Keratinocyte (primary cell): ENCODE measurements at regions not wholly inside any gene's neighbourhood (a gene's known extent, or its start where the extent isn't known, plus 50 kb on each side); places are given as distances from the start of the nearest gene placed in this dataset.

Experiments
- EZH2 ChIP-seq: IDR thresholded peaks from one replicate; pipeline ENCODE4 v1.6.1; 2012; ENCODE audit warnings: inconsistent platforms, mild to moderate bottlenecking, low read length, moderate library complexity
- TF ChIP-seq, protein P1 (sequence below), 3 experiments: IDR thresholded peaks in 1 of 3; conservative IDR thresholded peaks in 1 of 3; optimal IDR thresholded peaks in 1 of 3; 2 replicates in 2 of 3; 3 replicates in 1 of 3; pipeline versions ENCODE3 to v1.5.1; 2011; ENCODE audit warnings: low read length in 3 of 3, mild to moderate bottlenecking in 3 of 3, moderate library complexity in 2 of 3, control low read depth in 1 of 3, inconsistent platforms in 1 of 3; ENCODE audit not compliant: insufficient read depth in 2 of 3; ENCODE audit errors: extremely low read depth in 1 of 3

DNA sequence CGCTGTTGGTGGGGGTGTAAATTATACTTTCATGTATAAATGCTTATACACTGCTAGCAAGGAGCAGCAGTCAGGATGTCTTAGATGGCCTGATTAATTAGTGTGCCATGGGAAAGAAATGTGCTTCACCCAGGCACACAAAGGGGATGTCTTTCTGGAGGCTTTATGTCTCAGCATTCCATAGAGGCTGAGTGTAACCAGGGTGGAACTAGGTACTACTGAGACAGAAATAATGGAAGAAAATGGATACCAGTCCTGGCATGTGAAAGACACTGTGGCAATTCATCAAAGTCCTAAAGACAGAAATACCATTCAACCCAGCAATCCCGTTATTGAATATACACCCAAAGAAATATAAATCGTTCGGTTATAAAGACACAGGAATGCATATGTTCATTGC is 52.5 kb downstream of the PF4 start:
- TF ChIP-seq EZH2, result no peak
- TF ChIP-seq, protein P1, sequence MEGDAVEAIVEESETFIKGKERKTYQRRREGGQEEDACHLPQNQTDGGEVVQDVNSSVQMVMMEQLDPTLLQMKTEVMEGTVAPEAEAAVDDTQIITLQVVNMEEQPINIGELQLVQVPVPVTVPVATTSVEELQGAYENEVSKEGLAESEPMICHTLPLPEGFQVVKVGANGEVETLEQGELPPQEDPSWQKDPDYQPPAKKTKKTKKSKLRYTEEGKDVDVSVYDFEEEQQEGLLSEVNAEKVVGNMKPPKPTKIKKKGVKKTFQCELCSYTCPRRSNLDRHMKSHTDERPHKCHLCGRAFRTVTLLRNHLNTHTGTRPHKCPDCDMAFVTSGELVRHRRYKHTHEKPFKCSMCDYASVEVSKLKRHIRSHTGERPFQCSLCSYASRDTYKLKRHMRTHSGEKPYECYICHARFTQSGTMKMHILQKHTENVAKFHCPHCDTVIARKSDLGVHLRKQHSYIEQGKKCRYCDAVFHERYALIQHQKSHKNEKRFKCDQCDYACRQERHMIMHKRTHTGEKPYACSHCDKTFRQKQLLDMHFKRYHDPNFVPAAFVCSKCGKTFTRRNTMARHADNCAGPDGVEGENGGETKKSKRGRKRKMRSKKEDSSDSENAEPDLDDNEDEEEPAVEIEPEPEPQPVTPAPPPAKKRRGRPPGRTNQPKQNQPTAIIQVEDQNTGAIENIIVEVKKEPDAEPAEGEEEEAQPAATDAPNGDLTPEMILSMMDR (optimal IDR thresholded peaks at IDR 0.05 in 1 of 3, IDR thresholded peaks at IDR 0.05 in 1 of 3, conservative IDR thresholded peaks at IDR 0.05 in 1 of 3; ENCODE audit: extremely low read depth in 1 of 3, insufficient read depth in 2 of 3, low read length in 3 of 3), result no peak
